DOHH2 (cell line): ENCODE measurements at regions not wholly inside any gene's neighbourhood (a gene's known extent, or its start where the extent isn't known, plus 50 kb on each side); places are given as distances from the start of the nearest gene placed in this dataset.

Experiments
- EZH2phosphoT487 ChIP-seq: fragments of 200-600 bp; sonication (generic); IDR thresholded peaks from 2 replicates; pipeline ENCODE4 v1.6.1; 2017; ENCODE audit warnings: borderline replicate concordance, mild to moderate bottlenecking, antibody characterized with exemption, low read length, moderate library complexity, mixed read lengths
- TF ChIP-seq, protein P1 (sequence below): fragments of 200-600 bp; sonication (generic); IDR thresholded peaks from one replicate; pipeline ENCODE4 v1.5.1; 2014; ENCODE audit warnings: antibody characterized with exemption, mild to moderate bottlenecking, low read depth, low read length; ENCODE audit not compliant: poor library complexity, severe bottlenecking

DNA sequence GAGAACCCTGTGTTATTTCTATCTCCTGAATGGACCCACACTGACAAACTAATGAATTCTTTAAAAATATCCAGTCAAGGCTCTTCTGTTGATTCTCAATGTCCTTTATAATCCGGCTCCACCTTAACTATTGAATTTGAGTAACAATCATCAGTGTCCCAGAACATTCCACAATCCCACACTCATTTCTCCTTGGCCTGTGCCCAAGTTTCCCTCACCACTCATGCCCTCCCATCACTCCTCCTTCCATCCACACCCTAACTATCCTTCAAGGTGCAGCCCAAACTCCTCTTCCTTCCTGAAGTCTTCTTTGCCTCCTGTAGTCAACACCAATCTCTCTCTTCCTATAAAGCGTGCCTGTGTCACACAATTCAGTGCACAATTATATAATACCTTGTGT is 106.1 kb downstream of the NUDT12 start:
- TF ChIP-seq, protein P1, sequence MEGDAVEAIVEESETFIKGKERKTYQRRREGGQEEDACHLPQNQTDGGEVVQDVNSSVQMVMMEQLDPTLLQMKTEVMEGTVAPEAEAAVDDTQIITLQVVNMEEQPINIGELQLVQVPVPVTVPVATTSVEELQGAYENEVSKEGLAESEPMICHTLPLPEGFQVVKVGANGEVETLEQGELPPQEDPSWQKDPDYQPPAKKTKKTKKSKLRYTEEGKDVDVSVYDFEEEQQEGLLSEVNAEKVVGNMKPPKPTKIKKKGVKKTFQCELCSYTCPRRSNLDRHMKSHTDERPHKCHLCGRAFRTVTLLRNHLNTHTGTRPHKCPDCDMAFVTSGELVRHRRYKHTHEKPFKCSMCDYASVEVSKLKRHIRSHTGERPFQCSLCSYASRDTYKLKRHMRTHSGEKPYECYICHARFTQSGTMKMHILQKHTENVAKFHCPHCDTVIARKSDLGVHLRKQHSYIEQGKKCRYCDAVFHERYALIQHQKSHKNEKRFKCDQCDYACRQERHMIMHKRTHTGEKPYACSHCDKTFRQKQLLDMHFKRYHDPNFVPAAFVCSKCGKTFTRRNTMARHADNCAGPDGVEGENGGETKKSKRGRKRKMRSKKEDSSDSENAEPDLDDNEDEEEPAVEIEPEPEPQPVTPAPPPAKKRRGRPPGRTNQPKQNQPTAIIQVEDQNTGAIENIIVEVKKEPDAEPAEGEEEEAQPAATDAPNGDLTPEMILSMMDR = no peak
- no peak for TF ChIP-seq EZH2phosphoT487
